GM13977 (cell line): ENCODE measurements at regions not wholly inside any gene's neighbourhood (a gene's known extent, or its start where the extent isn't known, plus 50 kb on each side); places are given as distances from the start of the nearest gene placed in this dataset.

Source experiments
- DNase-seq: peaks from one replicate; pipeline ENCODE4 v3.0.0; 2012; ENCODE audit warnings: low spot score
- CTCF ChIP-seq: IDR thresholded peaks from 2 replicates; pipeline ENCODE4 v1.5.1; 2012; ENCODE audit warnings: mild to moderate bottlenecking, control low read depth; ENCODE audit not compliant: insufficient read depth; ENCODE audit errors: extremely low read depth, missing control alignments
- in situ Hi-C: fragments of 300-500 bp; cut with MboI; formaldehyde crosslinking; loops from one replicate; pipeline ENCODE4 v1.12.0; 2022; ENCODE audit warnings: low sequenced_read_pairs, low pct_unique_long_range_greater_than_20kb, mixed read lengths, inconsistent platforms; ENCODE audit not compliant: unreplicated experiment

GRCh38 chr3:76352051-76352450, 566.7 kb upstream of the ZNF717 start:
- no peak for TF ChIP-seq CTCF
- DNase-seq, result no peak

GRCh38 chr3:76352511-76353284, 567.3 kb upstream of the ZNF717 start:
- in situ Hi-C loops, result no loop called here
- no peak for DNase-seq
- TF ChIP-seq CTCF, result no peak

More at GRCh38 chr3:76352051-76352450, 566.7 kb upstream of the ZNF717 start:
- in situ Hi-C loops, result no loop called here

- no peak for TF ChIP-seq CTCF
- in situ Hi-C loops, result no loop called here
- DNase-seq, result no peak
Measured at GRCh38 chr3:76353683-76354082, 568.3 kb upstream of the ZNF717 start.

- TF ChIP-seq CTCF, result no peak
- in situ Hi-C loops, result no loop called here
- DNase-seq, result no peak
Measured at GRCh38 chr3:76361010-76361409, 575.7 kb upstream of the ZNF717 start.

- TF ChIP-seq CTCF, result no peak
- in situ Hi-C loops, result no loop called here
- DNase-seq, result no peak
Measured at GRCh38 chr3:76362643-76363042, 577.3 kb upstream of the ZNF717 start.

GRCh38 chr3:76365275-76365674, 579.9 kb upstream of the ZNF717 start:
- no peak for DNase-seq
- in situ Hi-C loops, result no loop called here
- TF ChIP-seq CTCF, result no peak

GRCh38 chr3:76367281-76367680, 581.9 kb upstream of the ZNF717 start:
- no peak for TF ChIP-seq CTCF
- DNase-seq, result no peak
- in situ Hi-C loops, result no loop called here
